ENCODE measurements at regions not wholly inside any gene's neighbourhood (a gene's known extent, or its start where the extent isn't known, plus 50 kb on each side); places are given as distances from the start of the nearest gene placed in this dataset.
A peak's percentile ranks its signal among the peaks of the same experiment; 100 is the strongest.

- H3K79me1 ChIP-seq (ENCODE audit: low read depth in 1 of 2, low read length in 2 of 2) = 0 out of 4 replicates have a peak, but pooled peaks cover 0 to 6% of the 10 kb centered on the region in 2 experiments
- no peak overlapping the region for H2BK5ac ChIP-seq (ENCODE audit: low read depth, low read length, poor library complexity, severe bottlenecking)
- dilution Hi-C loops (cut with HindIII; ENCODE audit: low sequenced_read_pairs, unreplicated experiment) (no loop called here), in situ Hi-C loops (cut with MboI; ENCODE audit: low sequenced_read_pairs) (no loop called here), intact Hi-C loops (cut with micrococcal nuclease) (no loop called here)
- H3K14ac ChIP-seq (replicated peaks; ENCODE audit: low read depth, low read length) = peak overlapping the region; percentile 41; the same call in 1 of the 2 replicates
- no peaks in the 10 kb centered on the region for H4K20me1 ChIP-seq (ENCODE audit: insufficient read depth, low read length)
- no peak overlapping the region for H2BK15ac ChIP-seq (ENCODE audit: low read depth, low read length)
- no peak overlapping the region for H3K27ac ChIP-seq (ENCODE audit: insufficient read depth, low read length)
- 0 out of 2 replicates have a peak overlapping the region, but pooled peaks have one; percentile 7 for H4K91ac ChIP-seq (ENCODE audit: insufficient read depth, low read depth, low read length)
- H3K9me3 ChIP-seq (ENCODE audit: control insufficient read depth, insufficient read depth, low read length) = no peaks in the 10 kb centered on the region
- no peak overlapping the region for H4K5ac ChIP-seq (ENCODE audit: low read depth, low read length)
- ATAC-seq (ENCODE audit: low read depth) (no peak), DNase-seq (no peak)
- no peak for TF ChIP-seq CHD1 (IDR thresholded peaks at IDR 0.05; ENCODE audit: low read depth, low read length)
- TF ChIP-seq FOS (IDR thresholded peaks at IDR 0.05; ENCODE audit: low read depth, low read length) = no peak
- no peak for TF ChIP-seq MXI1 (IDR thresholded peaks at IDR 0.05; ENCODE audit: borderline replicate concordance, low read depth, low read length)
- no peak for TF ChIP-seq CEBPB (IDR thresholded peaks at IDR 0.05; ENCODE audit: low read depth, low read length)
- no peak for TF ChIP-seq BHLHE40 (IDR thresholded peaks at IDR 0.05; ENCODE audit: low read depth, low read length)
- TF ChIP-seq SMC3 (IDR thresholded peaks at IDR 0.05; ENCODE audit: low read depth, low read length) = no peak
- TF ChIP-seq NFE2L2 (IDR thresholded peaks at IDR 0.05; ENCODE audit: low read depth, low read length) = no peak
- TF ChIP-seq RCOR1 (IDR thresholded peaks at IDR 0.05; ENCODE audit: insufficient replicate concordance, low read length) = no peak
- TF ChIP-seq MAZ (IDR thresholded peaks at IDR 0.05; ENCODE audit: borderline replicate concordance, low read depth, low read length) = no peak
- TF ChIP-seq MAFK (IDR thresholded peaks at IDR 0.05; ENCODE audit: low read depth, low read length) = no peak
- TF ChIP-seq ELK1 (IDR thresholded peaks at IDR 0.05; ENCODE audit: borderline replicate concordance, low read depth, low read length) = no peak
- TF ChIP-seq RFX5 (IDR thresholded peaks at IDR 0.05; ENCODE audit: low read depth, low read length) = no peak
- no peak for TF ChIP-seq USF2 (IDR thresholded peaks at IDR 0.05; ENCODE audit: low read depth, low read length)
- no peak for TF ChIP-seq POLR2A (IDR thresholded peaks at IDR 0.05; ENCODE audit: low read depth, low read length)
- H3K23ac ChIP-seq (ENCODE audit: low read depth, low read length) = no peak overlapping the region
- H2AK9ac ChIP-seq (replicated peaks; ENCODE audit: low read depth, low read length, poor library complexity) = no peak overlapping the region
- H3K56ac ChIP-seq (ENCODE audit: extremely low read depth, insufficient read depth, low read length) = no peak overlapping the region
- ChIA-PET POLR2A (ENCODE audit: unreplicated experiment) (no interaction called here), CTCF (no interaction called here)
- no peak overlapping the region for H3K4me3 ChIP-seq (ENCODE audit: insufficient read depth, low read depth, low read length)
- no peak overlapping the region for H3K9ac ChIP-seq (ENCODE audit: low read depth, low read length)
- no CpG with 5 or more reads among the region's 1 CpG for WGBS, 2 experiments (ENCODE audit: extremely low coverage in 2 of 2, insufficient read length in 1 of 2)
- no peaks in the 10 kb centered on the region for H3K36me3 ChIP-seq (ENCODE audit: control insufficient read depth, insufficient read depth, low read length)
- H2AFZ ChIP-seq (replicated peaks; ENCODE audit: low read length, poor library complexity) = peak overlapping the region; percentile 24
- no peak overlapping the region for H3K18ac ChIP-seq (ENCODE audit: low read depth, low read length)
- BruUV-seq (replicated peaks) = no TSS peak
- H3K4me1 ChIP-seq (ENCODE audit: control insufficient read depth, insufficient read depth, low read length) = peaks cover 10% of the 10 kb centered on the region
- no peaks in the 10 kb centered on the region for H3K27me3 ChIP-seq (ENCODE audit: control insufficient read depth, insufficient read depth, low read length)
- no peak overlapping the region for H2BK20ac ChIP-seq (ENCODE audit: low read depth, low read length)
- H4K8ac ChIP-seq (ENCODE audit: low read depth in 2 of 2, low read length in 2 of 2) = no peak overlapping the region
- 0 out of 2 replicates have a peak overlapping the region, but pooled peaks have one; percentile 17 for H3K4ac ChIP-seq (ENCODE audit: low read depth, low read length)
- H2BK120ac ChIP-seq (ENCODE audit: low read depth, low read length) = peak overlapping the region; percentile 16; the same call in 1 of the 2 replicates
- no peak overlapping the region for H3K4me2 ChIP-seq (ENCODE audit: low read depth, low read length)
- no peak overlapping the region for H2AK5ac ChIP-seq (ENCODE audit: low read depth, low read length)
- H3K9me1 ChIP-seq (ENCODE audit: insufficient read depth, low read length) = peaks cover 17% of the 10 kb centered on the region
Observed at GRCh38 chr5:148905541-148905940, 79.1 kb downstream of the ADRB2 start.

Measured in IMR-90 (cell line).